ENCODE measurements at regions not wholly inside any gene's neighbourhood (a gene's known extent, or its start where the extent isn't known, plus 50 kb on each side); places are given as distances from the start of the nearest gene placed in this dataset.

DNA sequence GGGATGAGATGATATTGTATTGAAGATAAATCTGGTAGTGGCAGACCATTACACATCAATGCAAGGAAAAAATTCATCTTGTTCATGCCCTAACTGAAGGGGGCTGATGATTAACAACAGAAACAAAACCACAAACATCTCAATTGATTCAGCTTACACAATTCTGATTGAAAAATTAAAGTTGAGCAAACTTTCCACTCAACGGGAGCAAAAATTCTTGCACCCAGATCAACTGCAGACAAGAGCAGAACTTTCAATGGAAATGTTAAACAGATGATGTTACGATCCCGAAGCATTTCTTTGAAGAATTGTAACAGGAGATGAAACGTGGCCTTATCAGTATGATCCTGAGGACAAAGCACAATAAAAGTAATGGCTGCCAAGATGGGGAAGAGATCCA, 172.4 kb upstream of the SOX5 start:
- TF ChIP-seq, protein P1, sequence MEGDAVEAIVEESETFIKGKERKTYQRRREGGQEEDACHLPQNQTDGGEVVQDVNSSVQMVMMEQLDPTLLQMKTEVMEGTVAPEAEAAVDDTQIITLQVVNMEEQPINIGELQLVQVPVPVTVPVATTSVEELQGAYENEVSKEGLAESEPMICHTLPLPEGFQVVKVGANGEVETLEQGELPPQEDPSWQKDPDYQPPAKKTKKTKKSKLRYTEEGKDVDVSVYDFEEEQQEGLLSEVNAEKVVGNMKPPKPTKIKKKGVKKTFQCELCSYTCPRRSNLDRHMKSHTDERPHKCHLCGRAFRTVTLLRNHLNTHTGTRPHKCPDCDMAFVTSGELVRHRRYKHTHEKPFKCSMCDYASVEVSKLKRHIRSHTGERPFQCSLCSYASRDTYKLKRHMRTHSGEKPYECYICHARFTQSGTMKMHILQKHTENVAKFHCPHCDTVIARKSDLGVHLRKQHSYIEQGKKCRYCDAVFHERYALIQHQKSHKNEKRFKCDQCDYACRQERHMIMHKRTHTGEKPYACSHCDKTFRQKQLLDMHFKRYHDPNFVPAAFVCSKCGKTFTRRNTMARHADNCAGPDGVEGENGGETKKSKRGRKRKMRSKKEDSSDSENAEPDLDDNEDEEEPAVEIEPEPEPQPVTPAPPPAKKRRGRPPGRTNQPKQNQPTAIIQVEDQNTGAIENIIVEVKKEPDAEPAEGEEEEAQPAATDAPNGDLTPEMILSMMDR (IDR thresholded peaks at IDR 0.05; ENCODE audit: low read depth, low read length): no peak
- no peak for DNase-seq (ENCODE audit: low read depth, low spot score)
- in situ Hi-C loops (cut with HindIII; ENCODE audit: low sequenced_read_pairs): no loop called here
- no peak overlapping the region for H3K4me3 ChIP-seq (ENCODE audit: low read depth, low read length)

DNA sequence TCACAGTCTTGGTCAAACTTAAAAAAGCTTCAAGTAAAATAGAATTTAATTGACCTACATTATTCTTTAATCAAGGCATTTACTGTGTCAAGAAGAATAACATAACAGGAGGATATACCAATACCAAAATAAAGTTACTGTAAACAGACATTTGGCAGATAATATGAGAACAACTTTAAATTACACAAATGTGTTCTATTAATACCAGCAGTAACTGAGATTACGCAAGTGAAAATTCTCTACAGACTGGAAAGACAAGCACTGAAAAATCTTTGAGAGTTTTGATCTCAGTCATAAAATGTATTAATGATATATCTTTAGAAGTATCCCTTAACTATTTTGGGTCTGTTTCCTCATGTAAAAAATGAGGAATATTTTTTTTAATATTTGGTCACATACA, 169.2 kb upstream of the SOX5 start:
- TF ChIP-seq, protein P1 (IDR thresholded peaks at IDR 0.05; ENCODE audit: low read depth, low read length): no peak
- DNase-seq (ENCODE audit: low read depth, low spot score): no peak
- in situ Hi-C loops (cut with HindIII; ENCODE audit: low sequenced_read_pairs): no loop called here
- H3K4me3 ChIP-seq (ENCODE audit: low read depth, low read length): no peak overlapping the region

DNA sequence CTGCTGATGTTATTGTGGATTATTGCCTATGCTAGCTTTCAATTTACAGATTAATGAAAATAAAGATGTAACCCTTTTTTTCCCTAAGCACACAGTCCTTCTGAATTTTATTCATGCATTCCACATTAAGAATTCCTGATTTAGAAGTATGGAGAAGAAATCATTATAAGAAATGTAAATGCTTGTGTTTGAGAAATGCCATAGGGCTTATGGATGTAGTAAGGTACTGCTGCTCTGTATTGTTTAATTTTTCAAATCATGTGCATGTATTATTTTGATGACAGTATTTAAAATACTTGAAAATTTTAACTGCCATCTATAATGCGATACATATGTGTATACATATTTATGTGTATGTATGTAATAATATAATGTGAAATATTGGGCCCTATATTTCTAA, 167.1 kb upstream of the SOX5 start:
- TF ChIP-seq, protein P1 (IDR thresholded peaks at IDR 0.05; ENCODE audit: low read depth, low read length): no peak
- no peak for DNase-seq (ENCODE audit: low read depth, low spot score)
- in situ Hi-C loops (cut with HindIII; ENCODE audit: low sequenced_read_pairs): no loop called here
- no peak overlapping the region for H3K4me3 ChIP-seq (ENCODE audit: low read depth, low read length)

- H3K4me3 ChIP-seq (ENCODE audit: low read depth, low read length): no peak overlapping the region
- TF ChIP-seq, protein P1 (IDR thresholded peaks at IDR 0.05; ENCODE audit: low read depth, low read length): no peak
- peak; percentile 11 for DNase-seq (ENCODE audit: low read depth, low spot score)
- in situ Hi-C loops (cut with HindIII; ENCODE audit: low sequenced_read_pairs): no loop called here
Observed at GRCh38 chr12:24113701-24114100, 164.2 kb upstream of the SOX5 start.

GRCh38 chr12:24111616-24112015, 162.1 kb upstream of the SOX5 start:
- TF ChIP-seq, protein P1 (IDR thresholded peaks at IDR 0.05; ENCODE audit: low read depth, low read length): no peak
- DNase-seq (ENCODE audit: low read depth, low spot score): peak; percentile 57
- no peak overlapping the region for H3K4me3 ChIP-seq (ENCODE audit: low read depth, low read length)
- in situ Hi-C loops (cut with HindIII; ENCODE audit: low sequenced_read_pairs): no loop called here

GRCh38 chr12:24111086-24111485, 161.6 kb upstream of the SOX5 start:
- DNase-seq (ENCODE audit: low read depth, low spot score): peak; percentile 25
- in situ Hi-C loops (cut with HindIII; ENCODE audit: low sequenced_read_pairs): no loop called here
- H3K4me3 ChIP-seq (ENCODE audit: low read depth, low read length): no peak overlapping the region
- TF ChIP-seq, protein P1 (IDR thresholded peaks at IDR 0.05; ENCODE audit: low read depth, low read length): no peak

All from astrocyte of the spinal cord (primary cell).